HG03575 (cell line): ENCODE measurements at regions not wholly inside any gene's neighbourhood (a gene's known extent, or its start where the extent isn't known, plus 50 kb on each side); places are given as distances from the start of the nearest gene placed in this dataset.

Experiments used
- ATAC-seq: cut with Tn5 transposase; IDR thresholded peaks from one replicate; pipeline ENCODE4 v1.9.1; 2021; ENCODE audit not compliant: unreplicated experiment, insufficient number of reproducible peaks, low FRiP score; ENCODE audit errors: extremely low read depth

GRCh38 chr3:95923496-95924210, 890.7 kb upstream of the EPHA6 start:
- no peak for ATAC-seq

- no peak for ATAC-seq
These were observed 887.4 kb upstream of the EPHA6 start for GRCh38 chr3:95926904-95927501.

- ATAC-seq = no peak
These were observed 880.2 kb upstream of the EPHA6 start for GRCh38 chr3:95934181-95934580.

- no peak for ATAC-seq
These were observed 875.1 kb upstream of the EPHA6 start for GRCh38 chr3:95939235-95939809.

- no peak for ATAC-seq
These were observed 848.6 kb upstream of the EPHA6 start for GRCh38 chr3:95965704-95966336.

GRCh38 chr3:95971573-95971972, 842.8 kb upstream of the EPHA6 start:
- no peak for ATAC-seq

- no peak for ATAC-seq
These were observed 820.1 kb upstream of the EPHA6 start for GRCh38 chr3:95994338-95994737.

- no peak for ATAC-seq
These were observed 813.4 kb upstream of the EPHA6 start for GRCh38 chr3:96000966-96001365.

- no peak for ATAC-seq
These were observed 806.7 kb upstream of the EPHA6 start for GRCh38 chr3:96007650-96008195.

- no peak for ATAC-seq
These were observed 801.5 kb upstream of the EPHA6 start for GRCh38 chr3:96012939-96013338.

- ATAC-seq = no peak
These were observed 796.8 kb upstream of the EPHA6 start for GRCh38 chr3:96017556-96017955.

GRCh38 chr3:96022676-96023075, 791.7 kb upstream of the EPHA6 start:
- no peak for ATAC-seq

GRCh38 chr3:96027718-96028117, 786.7 kb upstream of the EPHA6 start:
- no peak for ATAC-seq

- no peak for ATAC-seq
These were observed 774.8 kb upstream of the EPHA6 start for GRCh38 chr3:96039632-96040031.

- no peak for ATAC-seq
These were observed 755.1 kb upstream of the EPHA6 start for GRCh38 chr3:96059301-96059700.

- no peak for ATAC-seq
These were observed 745.3 kb upstream of the EPHA6 start for GRCh38 chr3:96069065-96069464.

- no peak for ATAC-seq
These were observed 743.7 kb upstream of the EPHA6 start for GRCh38 chr3:96070678-96071077.

- no peak for ATAC-seq
These were observed 743.3 kb upstream of the EPHA6 start for GRCh38 chr3:96071097-96071496.

- no peak for ATAC-seq
These were observed 742.2 kb upstream of the EPHA6 start for GRCh38 chr3:96072226-96072625.

GRCh38 chr3:96083610-96084009, 730.8 kb upstream of the EPHA6 start:
- ATAC-seq = no peak
